ENCODE measurements at regions not wholly inside any gene's neighbourhood (a gene's known extent, or its start where the extent isn't known, plus 50 kb on each side); places are given as distances from the start of the nearest gene placed in this dataset.
"Not testable (repeated sequence)": the region's sequence is repeated elsewhere in the genome, so short reads cannot be mapped to it uniquely, and the experiment has no call there.

GRCh38 chr16:27650073-27650701, 100.2 kb downstream of the KATNIP start:
- Histone ChIP-seq H3K4me3 (ENCODE audit: insufficient read length, low read depth) (no peak overlapping the region), H3K4me1 (ENCODE audit: insufficient read depth, insufficient read length) (no peaks in the 10 kb centered on the region), H3K9me3 (ENCODE audit: insufficient read depth, low read length) (no peaks in the 10 kb centered on the region), H3K9ac (ENCODE audit: insufficient read length, low read depth) (no peak overlapping the region), H3K36me3 (ENCODE audit: insufficient read depth, insufficient read length, low read length) (peaks cover 8% of the 10 kb centered on the region), H3K27me3 (ENCODE audit: insufficient read depth, insufficient read length) (no peaks in the 10 kb centered on the region)
- no peak for DNase-seq (ENCODE audit: low read depth, low spot score)
- TF ChIP-seq YY1 (IDR thresholded peaks at IDR 0.05; ENCODE audit: insufficient read depth, insufficient read length), result no peak
- TF ChIP-seq SUZ12 (IDR thresholded peaks at IDR 0.05; ENCODE audit: extremely low read depth, insufficient read depth, insufficient read length), result no peak
- no peak for TF ChIP-seq ZNF274 (IDR thresholded peaks at IDR 0.05; ENCODE audit: low read depth, low read length)

GRCh38 chr16:27651301-27651700, 101.4 kb downstream of the KATNIP start:
- no peak overlapping the region for H3K4me3 ChIP-seq (ENCODE audit: insufficient read length, low read depth)
- no peak for TF ChIP-seq SUZ12 (IDR thresholded peaks at IDR 0.05; ENCODE audit: extremely low read depth, insufficient read depth, insufficient read length)
- TF ChIP-seq ZNF274 (IDR thresholded peaks at IDR 0.05; ENCODE audit: low read depth, low read length), result no peak
- TF ChIP-seq YY1 (IDR thresholded peaks at IDR 0.05; ENCODE audit: insufficient read depth, insufficient read length), result no peak
- peaks cover 14% of the 10 kb centered on the region for H3K36me3 ChIP-seq (ENCODE audit: insufficient read depth, insufficient read length, low read length)
- no peak for DNase-seq (ENCODE audit: low read depth, low spot score)
- no peaks in the 10 kb centered on the region for H3K9me3 ChIP-seq (ENCODE audit: insufficient read depth, low read length)
- no peaks in the 10 kb centered on the region for H3K27me3 ChIP-seq (ENCODE audit: insufficient read depth, insufficient read length)
- H3K9ac ChIP-seq (ENCODE audit: insufficient read length, low read depth), result no peak overlapping the region
- no peaks in the 10 kb centered on the region for H3K4me1 ChIP-seq (ENCODE audit: insufficient read depth, insufficient read length)

- TF ChIP-seq ZNF274 (IDR thresholded peaks at IDR 0.05; ENCODE audit: low read depth, low read length) (no peak), SUZ12 (IDR thresholded peaks at IDR 0.05; ENCODE audit: extremely low read depth, insufficient read depth, insufficient read length) (no peak), YY1 (IDR thresholded peaks at IDR 0.05; ENCODE audit: insufficient read depth, insufficient read length) (no peak)
- Histone ChIP-seq H3K36me3 (ENCODE audit: insufficient read depth, insufficient read length, low read length) (peaks cover 9% of the 10 kb centered on the region), H3K9me3 (ENCODE audit: insufficient read depth, low read length) (no peaks in the 10 kb centered on the region), H3K4me1 (ENCODE audit: insufficient read depth, insufficient read length) (no peaks in the 10 kb centered on the region), H3K9ac (ENCODE audit: insufficient read length, low read depth) (no peak overlapping the region), H3K27me3 (ENCODE audit: insufficient read depth, insufficient read length) (no peaks in the 10 kb centered on the region), H3K4me3 (ENCODE audit: insufficient read length, low read depth) (no peak overlapping the region)
- DNase-seq (ENCODE audit: low read depth, low spot score), result no peak
Observed at GRCh38 chr16:27657811-27658210, 107.9 kb downstream of the KATNIP start.

- no peak overlapping the region for H3K4me3 ChIP-seq (ENCODE audit: insufficient read length, low read depth)
- no peaks in the 10 kb centered on the region for H3K9me3 ChIP-seq (ENCODE audit: insufficient read depth, low read length)
- no peak overlapping the region for H3K9ac ChIP-seq (ENCODE audit: insufficient read length, low read depth)
- H3K4me1 ChIP-seq (ENCODE audit: insufficient read depth, insufficient read length), result no peaks in the 10 kb centered on the region
- no peak for DNase-seq (ENCODE audit: low read depth, low spot score)
- peaks cover 6% of the 10 kb centered on the region for H3K36me3 ChIP-seq (ENCODE audit: insufficient read depth, insufficient read length, low read length)
- no peak for TF ChIP-seq ZNF274 (IDR thresholded peaks at IDR 0.05; ENCODE audit: low read depth, low read length)
- TF ChIP-seq SUZ12 (IDR thresholded peaks at IDR 0.05; ENCODE audit: extremely low read depth, insufficient read depth, insufficient read length), result no peak
- TF ChIP-seq YY1 (IDR thresholded peaks at IDR 0.05; ENCODE audit: insufficient read depth, insufficient read length), result no peak
- no peaks in the 10 kb centered on the region for H3K27me3 ChIP-seq (ENCODE audit: insufficient read depth, insufficient read length)
Observed at GRCh38 chr16:27660507-27660906, 110.6 kb downstream of the KATNIP start.

- DNase-seq (ENCODE audit: low read depth, low spot score); H3K4me1 ChIP-seq (ENCODE audit: insufficient read depth, insufficient read length); H3K36me3 ChIP-seq (ENCODE audit: insufficient read depth, insufficient read length, low read length); H3K4me3 ChIP-seq (ENCODE audit: insufficient read length, low read depth); H3K9ac ChIP-seq (ENCODE audit: insufficient read length, low read depth); H3K27me3 ChIP-seq (ENCODE audit: insufficient read depth, insufficient read length); H3K9me3 ChIP-seq (ENCODE audit: insufficient read depth, low read length): not testable (repeated sequence)
Observed at GRCh38 chr16:27663235-27663634, 113.3 kb downstream of the KATNIP start.

GRCh38 chr16:27665881-27666280, 115.9 kb downstream of the KATNIP start:
- DNase-seq (ENCODE audit: low read depth, low spot score), result no peak
- TF ChIP-seq SUZ12 (IDR thresholded peaks at IDR 0.05; ENCODE audit: extremely low read depth, insufficient read depth, insufficient read length), result no peak
- TF ChIP-seq YY1 (IDR thresholded peaks at IDR 0.05; ENCODE audit: insufficient read depth, insufficient read length), result no peak
- no peak for TF ChIP-seq ZNF274 (IDR thresholded peaks at IDR 0.05; ENCODE audit: low read depth, low read length)
- Histone ChIP-seq H3K27me3 (ENCODE audit: insufficient read depth, insufficient read length) (no peaks in the 10 kb centered on the region), H3K36me3 (ENCODE audit: insufficient read depth, insufficient read length, low read length) (no peaks in the 10 kb centered on the region), H3K4me1 (ENCODE audit: insufficient read depth, insufficient read length) (no peaks in the 10 kb centered on the region), H3K9me3 (ENCODE audit: insufficient read depth, low read length) (no peaks in the 10 kb centered on the region), H3K9ac (ENCODE audit: insufficient read length, low read depth) (no peak overlapping the region), H3K4me3 (ENCODE audit: insufficient read length, low read depth) (no peak overlapping the region)

GRCh38 chr16:27670071-27670810, 120.3 kb downstream of the KATNIP start:
- H3K36me3 ChIP-seq (ENCODE audit: insufficient read depth, insufficient read length, low read length), result no peaks in the 10 kb centered on the region
- DNase-seq (ENCODE audit: low read depth, low spot score), result no peak
- TF ChIP-seq SUZ12 (IDR thresholded peaks at IDR 0.05; ENCODE audit: extremely low read depth, insufficient read depth, insufficient read length) (no peak), YY1 (IDR thresholded peaks at IDR 0.05; ENCODE audit: insufficient read depth, insufficient read length) (no peak)
- H3K9ac ChIP-seq (ENCODE audit: insufficient read length, low read depth), result no peak overlapping the region
- H3K9me3 ChIP-seq (ENCODE audit: insufficient read depth, low read length), result peaks cover 3% of the 10 kb centered on the region; the same call in 1 of the 2 replicates
- peaks cover 7% of the 10 kb centered on the region for H3K4me1 ChIP-seq (ENCODE audit: insufficient read depth, insufficient read length)
- no peak overlapping the region for H3K4me3 ChIP-seq (ENCODE audit: insufficient read length, low read depth)
- H3K27me3 ChIP-seq (ENCODE audit: insufficient read depth, insufficient read length), result no peaks in the 10 kb centered on the region
